T-helper 2 cell (primary cell): ENCODE measurements at regions not wholly inside any gene's neighbourhood (a gene's known extent, or its start where the extent isn't known, plus 50 kb on each side); places are given as distances from the start of the nearest gene placed in this dataset.

Experiments used
- DNase-seq, 5 experiments: peaks; one replicate each; pipeline versions ENCODE4 v3.0.0 to v3.0.0-alpha.2; 2012 to 2022

GRCh38 chr12:115160271-115161128, 476.5 kb upstream of the TBX3 start:
- no peak for DNase-seq

- no peak for DNase-seq
Measured at GRCh38 chr12:115158816-115159215, 474.8 kb upstream of the TBX3 start.

- no peak for DNase-seq
Measured at GRCh38 chr12:115155665-115156645, 472.0 kb upstream of the TBX3 start.

- DNase-seq: no peak
Measured at GRCh38 chr12:115149685-115150378, 465.9 kb upstream of the TBX3 start.

- DNase-seq: no peak
Measured at GRCh38 chr12:115149279-115149678, 465.3 kb upstream of the TBX3 start.

GRCh38 chr12:115147916-115148315, 463.9 kb upstream of the TBX3 start:
- no peak for DNase-seq

GRCh38 chr12:115146453-115146852, 462.5 kb upstream of the TBX3 start:
- no peak for DNase-seq

- no peak for DNase-seq
Measured at GRCh38 chr12:115144425-115144824, 460.4 kb upstream of the TBX3 start.

- no peak for DNase-seq
Measured at GRCh38 chr12:115140981-115141655, 457.1 kb upstream of the TBX3 start.

- no peak for DNase-seq
Measured at GRCh38 chr12:115137812-115138521, 454.0 kb upstream of the TBX3 start.

- no peak for DNase-seq
Measured at GRCh38 chr12:115135800-115136211, 451.8 kb upstream of the TBX3 start.

GRCh38 chr12:115134298-115134697, 450.3 kb upstream of the TBX3 start:
- no peak for DNase-seq

GRCh38 chr12:115132905-115133304, 448.9 kb upstream of the TBX3 start:
- DNase-seq: no peak

- DNase-seq: no peak
Measured at GRCh38 chr12:115132145-115132544, 448.2 kb upstream of the TBX3 start.

- no peak for DNase-seq
Measured at GRCh38 chr12:115129727-115130126, 445.8 kb upstream of the TBX3 start.

- DNase-seq: no peak
Measured at GRCh38 chr12:115121053-115121452, 437.1 kb upstream of the TBX3 start.

GRCh38 chr12:115118177-115118724, 434.3 kb upstream of the TBX3 start:
- no peak for DNase-seq

GRCh38 chr12:115114140-115114539, 430.2 kb upstream of the TBX3 start:
- no peak for DNase-seq

GRCh38 chr12:115109863-115110262, 425.9 kb upstream of the TBX3 start:
- no peak for DNase-seq

- DNase-seq: no peak
Measured at GRCh38 chr12:115108129-115109100, 424.4 kb upstream of the TBX3 start.
